Activated CD4-positive, alpha-beta memory T cell treated with anti-CD3 and anti-CD28 coated beads for 36 hours (primary cell): ENCODE measurements at regions not wholly inside any gene's neighbourhood (a gene's known extent, or its start where the extent isn't known, plus 50 kb on each side); places are given as distances from the start of the nearest gene placed in this dataset.
"Not testable (repeated sequence)": the region's sequence is repeated elsewhere in the genome, so short reads cannot be mapped to it uniquely, and the experiment has no call there.

Source experiments
- CTCF ChIA-PET: fragments of 350-600 bp; sonication (Branson Sonifier 250); formaldehyde crosslinking; loops from one replicate; lab custom pipeline; 2021; ENCODE audit warnings: antibody characterized with exemption, inconsistent platforms; lab: Charles Lee
- POLR2A ChIA-PET: fragments of 350-600 bp; sonication (Branson Sonifier 250); formaldehyde crosslinking; loops from one replicate; lab custom pipeline; 2021; ENCODE audit warnings: antibody characterized with exemption; lab: Charles Lee
- DNase-seq: peaks from one replicate; pipeline ENCODE4 v3.0.0-alpha.2; 2020
- H3K27ac Mint-ChIP-seq: one replicate; pipeline ENCODE4 v1.8.0; 2021; ENCODE audit warnings: mixed read lengths
- H3K27me3 Mint-ChIP-seq: one replicate; pipeline ENCODE4 v1.8.0; 2021; ENCODE audit warnings: mixed read lengths
- H3K36me3 Mint-ChIP-seq: one replicate; pipeline ENCODE4 v1.8.0; 2021; ENCODE audit warnings: mixed read lengths
- H3K4me1 Mint-ChIP-seq: one replicate; pipeline ENCODE4 v1.8.0; 2021; ENCODE audit warnings: low read depth, mixed read lengths
- H3K4me3 Mint-ChIP-seq: one replicate; pipeline ENCODE4 v1.8.0; 2021; ENCODE audit warnings: mild to moderate bottlenecking, mixed read lengths
- H3K9me3 Mint-ChIP-seq: one replicate; pipeline ENCODE4 v1.8.0; 2021; ENCODE audit warnings: mixed read lengths
- intact Hi-C: fragments of 100-400 bp; cut with micrococcal nuclease; formaldehyde crosslinking; loops from one replicate; pipeline ENCODE4 v1.15.1; 2023

- ChIA-PET CTCF (no interaction called here), POLR2A (interaction anchor here (1.1 kb wide), 1 partner anchor 9 kb away, joined by 3 read pairs; no protein-coding TSS in a partner anchor)
- Mint-ChIP-seq H3K27ac (no peak overlapping the region), H3K4me3 (no peak overlapping the region), H3K9me3 (peaks cover 5% of the 10 kb centered on the region), H3K4me1 (no peaks in the 10 kb centered on the region), H3K27me3 (no peaks in the 10 kb centered on the region), H3K36me3 (no peaks in the 10 kb centered on the region)
- DNase-seq = no peak
- intact Hi-C loops = no loop called here
Measured at GRCh38 chr10:65788271-65788670, 1137.6 kb upstream of the LRRTM3 start.

- H3K4me3 Mint-ChIP-seq = no peak overlapping the region
- H3K27me3 Mint-ChIP-seq = no peaks in the 10 kb centered on the region
- peaks cover 9% of the 10 kb centered on the region for H3K9me3 Mint-ChIP-seq
- no peaks in the 10 kb centered on the region for H3K4me1 Mint-ChIP-seq
- POLR2A ChIA-PET = no interaction called here
- CTCF ChIA-PET = no interaction called here
- intact Hi-C loops = no loop called here
- H3K36me3 Mint-ChIP-seq = no peaks in the 10 kb centered on the region
- no peak for DNase-seq
- H3K27ac Mint-ChIP-seq = no peak overlapping the region
Measured at GRCh38 chr10:65791979-65792378, 1133.9 kb upstream of the LRRTM3 start.

- Mint-ChIP-seq H3K9me3 (peaks cover 9% of the 10 kb centered on the region), H3K27me3 (no peaks in the 10 kb centered on the region), H3K27ac (no peak overlapping the region), H3K36me3 (no peaks in the 10 kb centered on the region), H3K4me1 (no peaks in the 10 kb centered on the region), H3K4me3 (no peak overlapping the region)
- POLR2A ChIA-PET = no interaction called here
- no peak for DNase-seq
- CTCF ChIA-PET = no interaction called here
- intact Hi-C loops = no loop called here
Measured at GRCh38 chr10:65793738-65794425, 1132.0 kb upstream of the LRRTM3 start.

- intact Hi-C loops, H3K27me3 Mint-ChIP-seq, H3K4me1 Mint-ChIP-seq, H3K9me3 Mint-ChIP-seq, CTCF ChIA-PET, DNase-seq, H3K36me3 Mint-ChIP-seq, H3K4me3 Mint-ChIP-seq, POLR2A ChIA-PET, H3K27ac Mint-ChIP-seq: not testable (repeated sequence)
Measured at GRCh38 chr10:65794861-65795260, 1131.0 kb upstream of the LRRTM3 start.

GRCh38 chr10:65796472-65796871 is 1129.4 kb upstream of the LRRTM3 start:
- H3K4me3 Mint-ChIP-seq = no peak overlapping the region
- DNase-seq = no peak
- intact Hi-C loops = no loop called here
- H3K27me3 Mint-ChIP-seq = no peaks in the 10 kb centered on the region
- peaks cover 3% of the 10 kb centered on the region for H3K9me3 Mint-ChIP-seq
- CTCF ChIA-PET = no interaction called here
- no peaks in the 10 kb centered on the region for H3K36me3 Mint-ChIP-seq
- POLR2A ChIA-PET = no interaction called here
- H3K27ac Mint-ChIP-seq = no peak overlapping the region
- H3K4me1 Mint-ChIP-seq = no peaks in the 10 kb centered on the region

GRCh38 chr10:65798133-65798532 is 1127.7 kb upstream of the LRRTM3 start:
- Mint-ChIP-seq H3K4me1 (no peaks in the 10 kb centered on the region), H3K27ac (no peak overlapping the region), H3K4me3 (no peak overlapping the region), H3K36me3 (no peaks in the 10 kb centered on the region), H3K9me3 (peaks cover 3% of the 10 kb centered on the region), H3K27me3 (no peaks in the 10 kb centered on the region)
- DNase-seq = no peak
- ChIA-PET POLR2A (no interaction called here), CTCF (no interaction called here)
- intact Hi-C loops = no loop called here

GRCh38 chr10:65802391-65802790 is 1123.4 kb upstream of the LRRTM3 start:
- ChIA-PET CTCF (no interaction called here), POLR2A (no interaction called here)
- no peak overlapping the region for H3K27ac Mint-ChIP-seq

GRCh38 chr10:65805511-65805910 is 1120.3 kb upstream of the LRRTM3 start:
- Mint-ChIP-seq H3K9me3 (peaks cover 2% of the 10 kb centered on the region), H3K4me3 (no peak overlapping the region), H3K27ac (no peak overlapping the region), H3K27me3 (no peaks in the 10 kb centered on the region), H3K36me3 (no peaks in the 10 kb centered on the region), H3K4me1 (no peaks in the 10 kb centered on the region)
- DNase-seq = no peak
- CTCF ChIA-PET = no interaction called here
- POLR2A ChIA-PET = no interaction called here
- intact Hi-C loops = no loop called here

More at GRCh38 chr10:65802391-65802790, 1123.4 kb upstream of the LRRTM3 start:
- Mint-ChIP-seq H3K4me1 (no peaks in the 10 kb centered on the region), H3K36me3 (no peaks in the 10 kb centered on the region), H3K27me3 (no peaks in the 10 kb centered on the region), H3K4me3 (no peak overlapping the region), H3K9me3 (peaks cover 2% of the 10 kb centered on the region)
- intact Hi-C loops = no loop called here
- no peak for DNase-seq

- H3K4me3 Mint-ChIP-seq = no peak overlapping the region
- intact Hi-C loops = no loop called here
- peaks cover 2% of the 10 kb centered on the region for H3K9me3 Mint-ChIP-seq
- H3K4me1 Mint-ChIP-seq = no peaks in the 10 kb centered on the region
- no peak for DNase-seq
- no peaks in the 10 kb centered on the region for H3K27me3 Mint-ChIP-seq
- no peak overlapping the region for H3K27ac Mint-ChIP-seq
- no peaks in the 10 kb centered on the region for H3K36me3 Mint-ChIP-seq
- ChIA-PET CTCF (no interaction called here), POLR2A (no interaction called here)
Measured at GRCh38 chr10:65805993-65806392, 1119.8 kb upstream of the LRRTM3 start.

- Mint-ChIP-seq H3K9me3 (peaks cover 1% of the 10 kb centered on the region), H3K4me1 (no peaks in the 10 kb centered on the region), H3K4me3 (no peak overlapping the region), H3K27ac (no peak overlapping the region), H3K27me3 (no peaks in the 10 kb centered on the region), H3K36me3 (no peaks in the 10 kb centered on the region)
- intact Hi-C loops = no loop called here
- ChIA-PET CTCF (no interaction called here), POLR2A (no interaction called here)
- no peak for DNase-seq
Measured at GRCh38 chr10:65808687-65809333, 1117.0 kb upstream of the LRRTM3 start.

GRCh38 chr10:65811931-65812525 is 1113.8 kb upstream of the LRRTM3 start:
- Mint-ChIP-seq H3K27ac (no peak overlapping the region), H3K9me3 (no peaks in the 10 kb centered on the region), H3K27me3 (no peaks in the 10 kb centered on the region), H3K4me1 (no peaks in the 10 kb centered on the region), H3K4me3 (no peak overlapping the region), H3K36me3 (no peaks in the 10 kb centered on the region)
- no peak for DNase-seq
- intact Hi-C loops = no loop called here
- ChIA-PET POLR2A (no interaction called here), CTCF (no interaction called here)

GRCh38 chr10:65816536-65816935 is 1109.3 kb upstream of the LRRTM3 start:
- no peak for DNase-seq
- Mint-ChIP-seq H3K9me3 (no peaks in the 10 kb centered on the region), H3K4me1 (no peaks in the 10 kb centered on the region), H3K36me3 (no peaks in the 10 kb centered on the region), H3K27ac (no peak overlapping the region), H3K4me3 (no peak overlapping the region), H3K27me3 (no peaks in the 10 kb centered on the region)
- CTCF ChIA-PET = no interaction called here
- intact Hi-C loops = no loop called here
- POLR2A ChIA-PET = no interaction called here

- H3K27ac Mint-ChIP-seq = no peak overlapping the region
- H3K4me1 Mint-ChIP-seq = no peaks in the 10 kb centered on the region
- ChIA-PET CTCF (no interaction called here), POLR2A (no interaction called here)
- H3K27me3 Mint-ChIP-seq = no peaks in the 10 kb centered on the region
- no peak overlapping the region for H3K4me3 Mint-ChIP-seq
- no peaks in the 10 kb centered on the region for H3K36me3 Mint-ChIP-seq
- intact Hi-C loops = no loop called here
- H3K9me3 Mint-ChIP-seq = no peaks in the 10 kb centered on the region
- DNase-seq = no peak
Measured at GRCh38 chr10:65818990-65819389, 1106.8 kb upstream of the LRRTM3 start.
